SH-SY5Y (cell line): ENCODE measurements at regions not wholly inside any gene's neighbourhood (a gene's known extent, or its start where the extent isn't known, plus 50 kb on each side); places are given as distances from the start of the nearest gene placed in this dataset.

Source experiments
- GATA2 ChIP-seq: IDR thresholded peaks from 2 replicates; pipeline ENCODE4 v1.6.1; 2011; ENCODE audit warnings: mild to moderate bottlenecking, low read depth, low read length
- GATA3 ChIP-seq: IDR thresholded peaks from 2 replicates; pipeline ENCODE4 v1.6.1; 2011; ENCODE audit warnings: low read depth, mild to moderate bottlenecking, low read length, moderate library complexity

GRCh38 chr6:142013875-142014495 lies 118.7 kb upstream of the GJE1 start:
- TF ChIP-seq GATA2 (no peak), GATA3 (no peak)
